NCI-H1048 (cell line): ENCODE measurements at regions not wholly inside any gene's neighbourhood (a gene's known extent, or its start where the extent isn't known, plus 50 kb on each side); places are given as distances from the start of the nearest gene placed in this dataset.
A peak's percentile ranks its signal among the peaks of the same experiment; 100 is the strongest.

ENCODE experiments used
- DNase-seq: peaks from one replicate; lab custom pipeline; 2025; lab: John Stamatoyannopoulos, UW

GRCh38 chr2:150312271-150312670, 175.2 kb downstream of the RND3 start:
- DNase-seq, result no peak

GRCh38 chr2:150309311-150310080, 178.0 kb downstream of the RND3 start:
- no peak for DNase-seq

GRCh38 chr2:150307258-150307657, 180.2 kb downstream of the RND3 start:
- no peak for DNase-seq

GRCh38 chr2:150303281-150303680, 184.2 kb downstream of the RND3 start:
- no peak for DNase-seq

GRCh38 chr2:150298571-150299305, 188.7 kb downstream of the RND3 start:
- no peak for DNase-seq

- DNase-seq, result no peak
These were observed 190.5 kb downstream of the RND3 start for GRCh38 chr2:150296770-150297546.

GRCh38 chr2:150295544-150295943, 191.9 kb downstream of the RND3 start:
- DNase-seq, result no peak

GRCh38 chr2:150293771-150294170, 193.7 kb downstream of the RND3 start:
- DNase-seq, result no peak

- no peak for DNase-seq
These were observed 194.7 kb downstream of the RND3 start for GRCh38 chr2:150292807-150293206.

- DNase-seq, result no peak
These were observed 195.3 kb downstream of the RND3 start for GRCh38 chr2:150292192-150292591.

GRCh38 chr2:150286730-150287362, 200.6 kb downstream of the RND3 start:
- DNase-seq, result peak; percentile 75

GRCh38 chr2:150284116-150284515, 203.4 kb downstream of the RND3 start:
- no peak for DNase-seq

- no peak for DNase-seq
These were observed 204.6 kb downstream of the RND3 start for GRCh38 chr2:150282771-150283371.

GRCh38 chr2:150282357-150282756, 205.1 kb downstream of the RND3 start:
- no peak for DNase-seq

GRCh38 chr2:150280231-150280630, 207.2 kb downstream of the RND3 start:
- no peak for DNase-seq

GRCh38 chr2:150279686-150280085, 207.8 kb downstream of the RND3 start:
- no peak for DNase-seq

GRCh38 chr2:150276737-150277136, 210.7 kb downstream of the RND3 start:
- no peak for DNase-seq

- DNase-seq, result no peak
These were observed 213.4 kb downstream of the RND3 start for GRCh38 chr2:150274108-150274507.

GRCh38 chr2:150271952-150272802, 215.3 kb downstream of the RND3 start:
- no peak for DNase-seq

- no peak for DNase-seq
These were observed 219.6 kb downstream of the RND3 start for GRCh38 chr2:150267651-150268415.
